ENCODE measurements at regions not wholly inside any gene's neighbourhood (a gene's known extent, or its start where the extent isn't known, plus 50 kb on each side); places are given as distances from the start of the nearest gene placed in this dataset.

DNA sequence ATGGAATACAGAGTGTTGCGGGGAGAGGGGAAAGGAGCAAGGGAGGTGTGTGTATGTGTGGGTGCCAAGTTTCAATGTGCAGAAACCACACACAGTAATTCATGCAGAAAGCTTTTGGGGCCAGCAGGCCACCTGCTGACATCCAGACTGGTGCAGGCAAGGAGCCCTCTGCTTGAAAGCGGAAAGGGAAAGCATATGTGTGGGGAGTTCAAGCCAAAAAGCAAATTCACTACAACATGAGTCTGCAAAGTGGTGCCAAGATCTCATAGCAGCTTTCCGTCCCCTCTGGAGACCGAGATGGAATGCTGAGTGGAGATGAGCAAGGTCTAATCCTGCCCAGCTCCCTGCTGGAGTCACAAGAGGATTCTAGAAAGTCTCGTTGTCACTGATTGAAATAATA lies 159.7 kb upstream of the VLDLR start:
- TF ChIP-seq MXI1 (IDR thresholded peaks at IDR 0.05; ENCODE audit: borderline replicate concordance, low read depth, low read length) (no peak), CTCF (conservative IDR thresholded peaks at IDR 0.05; ENCODE audit: low read depth, low read length) (no peak), POLR2A (IDR thresholded peaks at IDR 0.05; ENCODE audit: low read depth, low read length) (no peak), RFX5 (IDR thresholded peaks at IDR 0.05; ENCODE audit: low read depth, low read length) (no peak), RCOR1 (IDR thresholded peaks at IDR 0.05; ENCODE audit: insufficient replicate concordance, low read length) (no peak), RAD21 (IDR thresholded peaks at IDR 0.05; ENCODE audit: low read length) (no peak), USF2 (IDR thresholded peaks at IDR 0.05; ENCODE audit: low read depth, low read length) (no peak), BHLHE40 (IDR thresholded peaks at IDR 0.05; ENCODE audit: low read depth, low read length) (no peak), CEBPB (IDR thresholded peaks at IDR 0.05; ENCODE audit: low read depth, low read length) (no peak), MAZ (IDR thresholded peaks at IDR 0.05; ENCODE audit: borderline replicate concordance, low read depth, low read length) (no peak), ELK1 (IDR thresholded peaks at IDR 0.05; ENCODE audit: borderline replicate concordance, low read depth, low read length) (no peak), MAFK (IDR thresholded peaks at IDR 0.05; ENCODE audit: low read depth, low read length) (no peak)

Data from IMR-90 (cell line).